ENCODE measurements at regions not wholly inside any gene's neighbourhood (a gene's known extent, or its start where the extent isn't known, plus 50 kb on each side); places are given as distances from the start of the nearest gene placed in this dataset.

- Histone ChIP-seq H2BK120ac (ENCODE audit: low read depth, low read length) (no peak overlapping the region), H2AK9ac (replicated peaks; ENCODE audit: low read depth, low read length, poor library complexity) (no peak overlapping the region), H2BK5ac (ENCODE audit: low read depth, low read length, poor library complexity, severe bottlenecking) (no peak overlapping the region), H3K9ac (ENCODE audit: low read depth, low read length) (no peak overlapping the region), H3K36me3 (ENCODE audit: control insufficient read depth, insufficient read depth, low read length) (no peaks in the 10 kb centered on the region), H4K20me1 (ENCODE audit: insufficient read depth, low read length) (no peaks in the 10 kb centered on the region), H3K23ac (ENCODE audit: low read depth, low read length) (no peak overlapping the region), H4K5ac (ENCODE audit: low read depth, low read length) (no peak overlapping the region), H3K56ac (ENCODE audit: extremely low read depth, insufficient read depth, low read length) (no peak overlapping the region), H2BK15ac (ENCODE audit: low read depth, low read length) (no peak overlapping the region), H3K79me1 (ENCODE audit: low read depth in 1 of 2, low read length in 2 of 2) (no peaks in the 10 kb centered on the region), H3K9me3 (ENCODE audit: control insufficient read depth, insufficient read depth, low read length) (no peaks in the 10 kb centered on the region), H3K4me2 (ENCODE audit: low read depth, low read length) (no peak overlapping the region), H3K4me1 (ENCODE audit: control insufficient read depth, insufficient read depth, low read length) (no peaks in the 10 kb centered on the region), H4K91ac (ENCODE audit: insufficient read depth, low read depth, low read length) (no peak overlapping the region), H3K14ac (replicated peaks; ENCODE audit: low read depth, low read length) (no peak overlapping the region), H2BK20ac (ENCODE audit: low read depth, low read length) (no peak overlapping the region), H3K27me3 (ENCODE audit: control insufficient read depth, insufficient read depth, low read length) (no peaks in the 10 kb centered on the region), H2AFZ (replicated peaks; ENCODE audit: low read length, poor library complexity) (no peak overlapping the region), H4K8ac (ENCODE audit: low read depth in 2 of 2, low read length in 2 of 2) (no peak overlapping the region), H3K18ac (ENCODE audit: low read depth, low read length) (no peak overlapping the region), H3K27ac (ENCODE audit: insufficient read depth, low read length) (no peak overlapping the region), H2AK5ac (ENCODE audit: low read depth, low read length) (no peak overlapping the region), H3K4ac (ENCODE audit: low read depth, low read length) (no peak overlapping the region), H3K9me1 (ENCODE audit: insufficient read depth, low read length) (no peaks in the 10 kb centered on the region; the same call in 1 of the 2 replicates), H3K4me3 (ENCODE audit: insufficient read depth, low read depth, low read length) (no peak overlapping the region)
- TF ChIP-seq CTCF (conservative IDR thresholded peaks at IDR 0.05; ENCODE audit: low read depth, low read length) (no peak), MAFK (IDR thresholded peaks at IDR 0.05; ENCODE audit: low read depth, low read length) (no peak), MAZ (IDR thresholded peaks at IDR 0.05; ENCODE audit: borderline replicate concordance, low read depth, low read length) (no peak), RAD21 (IDR thresholded peaks at IDR 0.05; ENCODE audit: low read length) (no peak), BHLHE40 (IDR thresholded peaks at IDR 0.05; ENCODE audit: low read depth, low read length) (no peak), CHD1 (IDR thresholded peaks at IDR 0.05; ENCODE audit: low read depth, low read length) (no peak), FOS (IDR thresholded peaks at IDR 0.05; ENCODE audit: low read depth, low read length) (no peak)
- BruUV-seq (replicated peaks), result no TSS peak
- intact Hi-C loops (cut with micrococcal nuclease), result no loop called here
- DNase-seq (no peak), ATAC-seq (ENCODE audit: low read depth) (no peak)
- WGBS, 2 experiments (ENCODE audit: extremely low coverage in 2 of 2, insufficient read length in 1 of 2), result no CpG with 5 or more reads among the region's 2 CpGs
- ChIA-PET POLR2A (ENCODE audit: unreplicated experiment) (no interaction called here), CTCF (no interaction called here)
- in situ Hi-C loops (cut with MboI; ENCODE audit: low sequenced_read_pairs), result no loop called here
- dilution Hi-C loops (cut with HindIII; ENCODE audit: low sequenced_read_pairs, unreplicated experiment), result no loop called here
These were observed 176.2 kb upstream of the GOLIM4 start for GRCh38 chr3:168271932-168272331.
